Osteocyte (in vitro differentiated cells): ENCODE measurements at regions not wholly inside any gene's neighbourhood (a gene's known extent, or its start where the extent isn't known, plus 50 kb on each side); places are given as distances from the start of the nearest gene placed in this dataset.

Experiments
- DNase-seq: peaks from one replicate; pipeline ENCODE4 v3.0.0; 2021; ENCODE audit warnings: mixed read lengths; ENCODE audit not compliant: unreplicated experiment; ENCODE audit errors: extremely low spot score
- H3K27ac Mint-ChIP-seq: one replicate; pipeline ENCODE4 v1.8.0; 2021; ENCODE audit warnings: mild to moderate bottlenecking, mixed read lengths; ENCODE audit not compliant: unreplicated experiment
- H3K27me3 Mint-ChIP-seq: one replicate; pipeline ENCODE4 v1.8.0; 2021; ENCODE audit warnings: mixed read lengths; ENCODE audit not compliant: unreplicated experiment
- H3K36me3 Mint-ChIP-seq: one replicate; pipeline ENCODE4 v1.8.0; 2021; ENCODE audit warnings: mixed read lengths; ENCODE audit not compliant: unreplicated experiment
- H3K4me1 Mint-ChIP-seq: one replicate; pipeline ENCODE4 v1.8.0; 2021; ENCODE audit warnings: mixed read lengths; ENCODE audit not compliant: unreplicated experiment
- H3K4me3 Mint-ChIP-seq: one replicate; pipeline ENCODE4 v1.8.0; 2021; ENCODE audit warnings: mild to moderate bottlenecking, moderate library complexity, mixed read lengths; ENCODE audit not compliant: unreplicated experiment
- H3K9me3 Mint-ChIP-seq: one replicate; pipeline ENCODE4 v1.8.0; 2021; ENCODE audit warnings: mixed read lengths; ENCODE audit not compliant: unreplicated experiment
- CTCF ChIP-seq: fragments of 200-600 bp; sonication (generic); IDR thresholded peaks from 2 replicates; pipeline ENCODE4 v1.5.0; 2021; ENCODE audit warnings: antibody characterized with exemption, mild to moderate bottlenecking, moderate library complexity

GRCh38 chr21:20611008-20611407 is 387.2 kb upstream of the NCAM2 start:
- Mint-ChIP-seq H3K9me3 (peaks cover 24% of the 10 kb centered on the region), H3K4me1 (no peaks in the 10 kb centered on the region), H3K27me3 (peaks cover 3% of the 10 kb centered on the region), H3K36me3 (no peaks in the 10 kb centered on the region), H3K27ac (no peak overlapping the region), H3K4me3 (no peak overlapping the region)
- no peak for DNase-seq
- no peak for TF ChIP-seq CTCF

DNA sequence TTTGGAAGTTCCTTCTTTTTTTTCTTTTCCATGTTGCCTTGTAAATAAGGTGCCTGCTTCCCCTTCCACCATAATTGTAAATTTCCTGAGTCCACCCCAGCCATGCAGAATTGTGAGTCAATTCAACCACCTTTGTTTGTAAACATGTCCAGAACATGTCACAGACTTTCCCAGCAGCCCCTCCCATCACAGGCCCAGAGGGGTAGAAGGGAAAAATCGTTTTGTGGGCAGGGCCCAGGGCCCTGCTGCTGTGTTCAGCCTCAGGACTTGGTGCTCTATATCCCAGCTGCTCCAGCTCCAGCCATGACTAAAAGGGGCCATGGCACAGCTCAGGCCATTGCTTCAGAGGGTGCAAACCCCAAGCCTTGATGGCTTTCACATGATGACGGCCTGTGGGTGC is 384.6 kb upstream of the NCAM2 start:
- Mint-ChIP-seq H3K4me3 (no peak overlapping the region), H3K27ac (no peak overlapping the region), H3K36me3 (no peaks in the 10 kb centered on the region), H3K27me3 (peaks cover 3% of the 10 kb centered on the region), H3K9me3 (peaks cover 11% of the 10 kb centered on the region), H3K4me1 (no peaks in the 10 kb centered on the region)
- no peak for DNase-seq
- no peak for TF ChIP-seq CTCF

GRCh38 chr21:20617130-20617529 is 381.1 kb upstream of the NCAM2 start:
- Mint-ChIP-seq H3K9me3 (no peaks in the 10 kb centered on the region), H3K27ac (no peak overlapping the region), H3K36me3 (no peaks in the 10 kb centered on the region), H3K4me3 (no peak overlapping the region), H3K27me3 (no peaks in the 10 kb centered on the region), H3K4me1 (no peaks in the 10 kb centered on the region)
- DNase-seq, result no peak
- TF ChIP-seq CTCF, result no peak

DNA sequence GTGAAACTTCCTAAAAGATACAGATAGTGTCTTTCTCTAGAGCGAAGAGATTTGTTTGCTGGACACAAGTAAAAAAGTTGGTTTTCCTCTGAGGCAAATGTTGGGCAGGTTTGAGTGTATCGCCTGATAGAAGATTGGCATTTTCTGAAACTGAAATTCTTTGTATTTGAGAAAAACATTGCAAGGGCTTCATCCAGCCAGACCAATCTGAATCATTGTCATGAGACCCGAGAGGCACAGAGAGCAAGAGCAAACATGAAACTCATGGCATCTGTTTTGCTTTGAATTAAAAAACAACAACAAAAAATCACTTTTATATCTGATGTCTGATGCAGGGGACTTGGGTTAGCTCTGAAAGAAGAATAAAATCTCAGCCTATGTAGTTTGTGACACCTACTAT is 379.3 kb upstream of the NCAM2 start:
- TF ChIP-seq CTCF, result no peak
- peaks cover 3% of the 10 kb centered on the region for H3K9me3 Mint-ChIP-seq
- H3K4me3 Mint-ChIP-seq, result no peak overlapping the region
- no peak for DNase-seq
- H3K4me1 Mint-ChIP-seq, result no peaks in the 10 kb centered on the region
- no peaks in the 10 kb centered on the region for H3K36me3 Mint-ChIP-seq
- no peak overlapping the region for H3K27ac Mint-ChIP-seq
- H3K27me3 Mint-ChIP-seq, result no peaks in the 10 kb centered on the region

GRCh38 chr21:20627594-20627993 is 370.6 kb upstream of the NCAM2 start:
- Mint-ChIP-seq H3K4me3 (no peak overlapping the region), H3K27ac (no peak overlapping the region), H3K27me3 (no peaks in the 10 kb centered on the region), H3K4me1 (no peaks in the 10 kb centered on the region), H3K36me3 (no peaks in the 10 kb centered on the region), H3K9me3 (peaks cover 7% of the 10 kb centered on the region)
- DNase-seq, result no peak
- no peak for TF ChIP-seq CTCF
